ENCODE measurements at regions not wholly inside any gene's neighbourhood (a gene's known extent, or its start where the extent isn't known, plus 50 kb on each side); places are given as distances from the start of the nearest gene placed in this dataset.

GRCh38 chr12:67589078-67589477 is 59.5 kb upstream of the DYRK2 start:
- TF ChIP-seq, protein P1, sequence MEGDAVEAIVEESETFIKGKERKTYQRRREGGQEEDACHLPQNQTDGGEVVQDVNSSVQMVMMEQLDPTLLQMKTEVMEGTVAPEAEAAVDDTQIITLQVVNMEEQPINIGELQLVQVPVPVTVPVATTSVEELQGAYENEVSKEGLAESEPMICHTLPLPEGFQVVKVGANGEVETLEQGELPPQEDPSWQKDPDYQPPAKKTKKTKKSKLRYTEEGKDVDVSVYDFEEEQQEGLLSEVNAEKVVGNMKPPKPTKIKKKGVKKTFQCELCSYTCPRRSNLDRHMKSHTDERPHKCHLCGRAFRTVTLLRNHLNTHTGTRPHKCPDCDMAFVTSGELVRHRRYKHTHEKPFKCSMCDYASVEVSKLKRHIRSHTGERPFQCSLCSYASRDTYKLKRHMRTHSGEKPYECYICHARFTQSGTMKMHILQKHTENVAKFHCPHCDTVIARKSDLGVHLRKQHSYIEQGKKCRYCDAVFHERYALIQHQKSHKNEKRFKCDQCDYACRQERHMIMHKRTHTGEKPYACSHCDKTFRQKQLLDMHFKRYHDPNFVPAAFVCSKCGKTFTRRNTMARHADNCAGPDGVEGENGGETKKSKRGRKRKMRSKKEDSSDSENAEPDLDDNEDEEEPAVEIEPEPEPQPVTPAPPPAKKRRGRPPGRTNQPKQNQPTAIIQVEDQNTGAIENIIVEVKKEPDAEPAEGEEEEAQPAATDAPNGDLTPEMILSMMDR (IDR thresholded peaks at IDR 0.05; ENCODE audit: low read depth, low read length, poor library complexity, severe bottlenecking) = no peak
- TF ChIP-seq EZH2phosphoT487 (IDR thresholded peaks at IDR 0.05; ENCODE audit: borderline replicate concordance, low read length) = no peak
